ENCODE measurements at regions not wholly inside any gene's neighbourhood (a gene's known extent, or its start where the extent isn't known, plus 50 kb on each side); places are given as distances from the start of the nearest gene placed in this dataset.

- DNase-seq = no peak
- no peak for TF ChIP-seq CTCF (IDR thresholded peaks at IDR 0.05; ENCODE audit: borderline replicate concordance, extremely low read depth, insufficient read depth)
- no peaks in the 10 kb centered on the region for H3K9me3 ChIP-seq (ENCODE audit: control insufficient read depth in 2 of 3, insufficient read depth in 1 of 3, low read length in 3 of 3)
- no peak overlapping the region for H3K27ac ChIP-seq (ENCODE audit: low read depth in 2 of 2, low read length in 2 of 2)
- H3K4me1 ChIP-seq (ENCODE audit: control insufficient read depth in 2 of 3, insufficient read depth in 2 of 3, low read depth in 1 of 3, low read length in 3 of 3) = no peaks in the 10 kb centered on the region
- H3K4me3 ChIP-seq (ENCODE audit: low read length in 3 of 3) = no peak overlapping the region
- FAIRE-seq = no peak
- H3K27me3 ChIP-seq (ENCODE audit: control insufficient read depth, insufficient read depth, low read length) = no peaks in the 10 kb centered on the region
- intact Hi-C loops (cut with DNase I) = no loop called here
- H3K36me3 ChIP-seq (ENCODE audit: control insufficient read depth in 2 of 3, insufficient read depth in 3 of 3, low read length in 3 of 3) = no peaks in the 10 kb centered on the region
- H3K9ac ChIP-seq (ENCODE audit: low read length in 3 of 3) = no peak overlapping the region
Observed at GRCh38 chr6:74250161-74250818, 554.3 kb downstream of the CD109 start.

DNA sequence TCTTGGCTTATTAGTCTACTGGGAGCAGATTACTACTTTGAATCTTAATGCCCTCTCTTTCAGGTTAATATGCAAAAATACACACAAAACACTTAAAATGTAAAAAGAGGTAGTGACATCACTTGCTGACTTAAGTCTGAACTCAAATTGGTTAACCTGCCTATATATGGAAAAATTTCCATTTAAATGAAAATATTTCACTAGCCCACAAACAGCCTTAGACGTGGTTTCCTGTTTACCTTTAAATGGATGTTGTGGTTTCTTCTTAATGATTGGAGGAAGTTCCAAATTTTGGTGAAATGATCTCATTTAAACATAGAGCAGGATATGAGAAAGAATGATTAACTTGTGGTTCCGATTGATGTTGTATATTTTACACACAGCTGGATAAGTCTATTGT, 553.7 kb downstream of the CD109 start:
- H3K4me3 ChIP-seq (ENCODE audit: low read length in 3 of 3) = no peak overlapping the region

GRCh38 chr6:74248966-74249365, 553.0 kb downstream of the CD109 start:
- H3K27me3 ChIP-seq (ENCODE audit: control insufficient read depth, insufficient read depth, low read length) = no peaks in the 10 kb centered on the region
- FAIRE-seq (no peak), DNase-seq (no peak)
- no peaks in the 10 kb centered on the region for H3K4me1 ChIP-seq (ENCODE audit: control insufficient read depth in 2 of 3, insufficient read depth in 2 of 3, low read depth in 1 of 3, low read length in 3 of 3)
- H3K4me3 ChIP-seq (ENCODE audit: low read length in 3 of 3) = no peak overlapping the region
- no peak overlapping the region for H3K9ac ChIP-seq (ENCODE audit: low read length in 3 of 3)
- no peaks in the 10 kb centered on the region for H3K36me3 ChIP-seq (ENCODE audit: control insufficient read depth in 2 of 3, insufficient read depth in 3 of 3, low read length in 3 of 3)
- H3K27ac ChIP-seq (ENCODE audit: low read depth in 2 of 2, low read length in 2 of 2) = no peak overlapping the region
- no peaks in the 10 kb centered on the region for H3K9me3 ChIP-seq (ENCODE audit: control insufficient read depth in 2 of 3, insufficient read depth in 1 of 3, low read length in 3 of 3)
- intact Hi-C loops (cut with DNase I) = no loop called here
- TF ChIP-seq CTCF (IDR thresholded peaks at IDR 0.05; ENCODE audit: borderline replicate concordance, extremely low read depth, insufficient read depth) = no peak

More for the DNA sequence above, 553.7 kb downstream of the CD109 start:
- Histone ChIP-seq H3K27ac (ENCODE audit: low read depth in 2 of 2, low read length in 2 of 2) (no peak overlapping the region), H3K27me3 (ENCODE audit: control insufficient read depth, insufficient read depth, low read length) (no peaks in the 10 kb centered on the region), H3K36me3 (ENCODE audit: control insufficient read depth in 2 of 3, insufficient read depth in 3 of 3, low read length in 3 of 3) (no peaks in the 10 kb centered on the region), H3K9me3 (ENCODE audit: control insufficient read depth in 2 of 3, insufficient read depth in 1 of 3, low read length in 3 of 3) (no peaks in the 10 kb centered on the region), H3K4me1 (ENCODE audit: control insufficient read depth in 2 of 3, insufficient read depth in 2 of 3, low read depth in 1 of 3, low read length in 3 of 3) (no peaks in the 10 kb centered on the region), H3K9ac (ENCODE audit: low read length in 3 of 3) (no peak overlapping the region)
- TF ChIP-seq CTCF (IDR thresholded peaks at IDR 0.05; ENCODE audit: borderline replicate concordance, extremely low read depth, insufficient read depth) = no peak
- DNase-seq (no peak), FAIRE-seq (no peak)
- intact Hi-C loops (cut with DNase I) = no loop called here
